K562 (cell line): ENCODE measurements at regions not wholly inside any gene's neighbourhood (a gene's known extent, or its start where the extent isn't known, plus 50 kb on each side); places are given as distances from the start of the nearest gene placed in this dataset.

ENCODE experiments used
- ATAC-seq: fragments of 200-7000 bp; cut with Tn5 transposase; 3 replicates; pipeline ENCODE4 v1.9.1; 2020; ENCODE audit warnings: moderate library complexity
- BruUV-seq: library from RNA; stranded (reverse); fragments of 400-500 nt; replicated peaks from 2 replicates; lab custom pipeline; 2021; lab: Mats Ljungman, UMichigan
- CTCF ChIA-PET: fragments of 300-600 bp; formaldehyde crosslinking; extraction: SDS; loops from one replicate; lab custom pipeline; 2021; ENCODE audit warnings: low intra/inter-chr PET ratio; lab: Yijun Ruan, JAX
- POLR2A ChIA-PET: fragments of 300-600, 350-650 bp; sonication (Branson Sonifier 250); formaldehyde crosslinking; extraction: SDS; loops from one replicate; lab custom pipeline; 2021; ENCODE audit warnings: antibody characterized with exemption, inconsistent platforms; lab: Yijun Ruan, JAX
- DNase-seq, 4 experiments: peaks; one replicate each; pipeline versions ENCODE4 v3.0.0 to v3.0.0-alpha.2; 2011 to 2018; ENCODE audit warnings: low spot score in 3 of 4, mixed read lengths in 3 of 4; ENCODE audit errors: extremely low read depth in 1 of 4
- FAIRE-seq: peaks from 2 replicates; lab custom pipeline; 2011; peaks lifted over from hg19 to GRCh38; lab: Jason Lieb, UNC
- H2AFZ ChIP-seq: 2 replicates; pipeline ENCODE4 v1.6.0; 2011; ENCODE audit warnings: low read depth, low read length, control low read depth, inconsistent platforms
- H3K27ac ChIP-seq: fragments of 200-600 bp; 3 replicates; pipeline ENCODE4 v1.8.0; 2011; ENCODE audit warnings: low read depth, mild to moderate bottlenecking, control low read depth, inconsistent platforms, low read length, moderate library complexity, mixed read lengths; ENCODE audit errors: extremely low read depth
- H3K27me3 ChIP-seq, 2 experiments: fragments of 300-600 bp in 1 of 2; 2 replicates in 1 of 2; 3 replicates in 1 of 2; pipeline versions ENCODE4 v1.6.0 to v1.8.0; 2011; ENCODE audit warnings: inconsistent platforms in 2 of 2, low read length in 2 of 2, mild to moderate bottlenecking in 1 of 2, mixed read lengths in 1 of 2, moderate library complexity in 1 of 2; ENCODE audit not compliant: control insufficient read depth in 2 of 2, insufficient read depth in 2 of 2
- H3K36me3 ChIP-seq: fragments of 300-600 bp; 3 replicates; pipeline ENCODE4 v1.8.0; 2011; ENCODE audit warnings: mild to moderate bottlenecking, low read length, inconsistent platforms; ENCODE audit not compliant: control insufficient read depth, insufficient read depth
- H3K4me1 ChIP-seq, 2 experiments: fragments of 200-600 bp in 1 of 2; replicated peaks in 1 of 2; 2 replicates in 1 of 2; 3 replicates in 1 of 2; pipeline versions ENCODE4 v1.5.1 to v1.8.0; 2011; ENCODE audit warnings: inconsistent platforms in 2 of 2, low read length in 2 of 2, mild to moderate bottlenecking in 1 of 2, mixed read lengths in 1 of 2, moderate library complexity in 1 of 2; ENCODE audit not compliant: control insufficient read depth in 2 of 2, insufficient read depth in 2 of 2
- H3K4me2 ChIP-seq: 2 replicates; pipeline ENCODE4 v1.6.1; 2011; ENCODE audit warnings: low read length, control low read depth, inconsistent platforms, mixed read lengths; ENCODE audit not compliant: insufficient read depth
- H3K4me3 ChIP-seq: fragments of 200-600 bp; sonication (generic), shearing (Covaris generic); 2 replicates; pipeline ENCODE4 v1.5.1; 2016; ENCODE audit warnings: control low read depth, inconsistent platforms
- H3K79me2 ChIP-seq: fragments of 200-600 bp; 3 replicates; pipeline ENCODE4 v1.8.0; 2011; ENCODE audit warnings: low read length, inconsistent platforms; ENCODE audit not compliant: control insufficient read depth, insufficient read depth
- H3K9ac ChIP-seq, 2 experiments: 2 replicates each; pipeline versions ENCODE4 v1.6.0 to v1.6.1; 2011; ENCODE audit warnings: low read depth in 2 of 2, low read length in 2 of 2, control low read depth in 1 of 2, inconsistent platforms in 1 of 2, mild to moderate bottlenecking in 1 of 2, mixed read lengths in 1 of 2; ENCODE audit not compliant: insufficient read depth in 1 of 2
- H3K9me1 ChIP-seq: one replicate; pipeline ENCODE4 v1.6.0; 2011; ENCODE audit warnings: inconsistent platforms, mild to moderate bottlenecking, low read length, moderate library complexity; ENCODE audit not compliant: control insufficient read depth, insufficient read depth
- H3K9me3 ChIP-seq: replicated peaks from 2 replicates; pipeline ENCODE4 v1.5.1; 2011; ENCODE audit warnings: low read depth, low read length, inconsistent platforms; ENCODE audit not compliant: control insufficient read depth, insufficient read depth
- H4K20me1 ChIP-seq: replicated peaks from 2 replicates; pipeline ENCODE4 v1.6.1; 2011; ENCODE audit warnings: low read length, inconsistent platforms, mixed read lengths; ENCODE audit not compliant: control insufficient read depth, insufficient read depth
- ATF1 ChIP-seq, 2 experiments: fragments of 450-650 bp in 1 of 2; IDR thresholded peaks; 2 replicates each; pipeline ENCODE4 v1.6.1; 2016; ENCODE audit warnings: missing compliant biosample characterization in 1 of 2, missing genetic modification characterization in 1 of 2
- CCAR2 ChIP-seq: fragments of 200-400 bp; formaldehyde crosslinking; IDR thresholded peaks from 2 replicates; pipeline ENCODE4 v1.6.1; 2017; ENCODE audit warnings: mild to moderate bottlenecking, low read depth, low read length
- DLX4 ChIP-seq: fragments of 250-450 bp; sonication (Bioruptor Pico); IDR thresholded peaks from 2 replicates; pipeline ENCODE4 v1.6.1; 2021; ENCODE audit warnings: mild to moderate bottlenecking
- ERF ChIP-seq: fragments of 450-650 bp; formaldehyde crosslinking; IDR thresholded peaks from 2 replicates; pipeline ENCODE4 v1.4.0; 2020; ENCODE audit warnings: mild to moderate bottlenecking, mixed read lengths
- HNRNPK ChIP-seq: fragments of 200-400 bp; formaldehyde crosslinking; IDR thresholded peaks from one replicate; pipeline ENCODE4 v1.6.1; 2018; ENCODE audit warnings: mild to moderate bottlenecking, low read depth, low read length; ENCODE audit not compliant: poor library complexity, severe bottlenecking
- MXI1 ChIP-seq: IDR thresholded peaks from 2 replicates; pipeline ENCODE4 v1.6.1; 2011; ENCODE audit warnings: low read depth, mild to moderate bottlenecking, improper control_type of control experiment, low read length
- NR1H2 ChIP-seq: sonication (generic); formaldehyde crosslinking; IDR thresholded peaks from 2 replicates; pipeline ENCODE4 v1.4.0; 2020; ENCODE audit warnings: mild to moderate bottlenecking, missing genetic modification reagents
- PML ChIP-seq: IDR thresholded peaks from 2 replicates; pipeline ENCODE4 v1.6.1; 2012; ENCODE audit warnings: low read length, inconsistent platforms
- SMARCC2 ChIP-seq: fragments of 450-650 bp; IDR thresholded peaks from 2 replicates; pipeline ENCODE4 v1.6.1; 2017; ENCODE audit warnings: antibody characterized with exemption, moderate library complexity, mild to moderate bottlenecking, low read depth
- SPI1 ChIP-seq: IDR thresholded peaks from 2 replicates; pipeline ENCODE4 v1.6.1; 2011; ENCODE audit warnings: low read depth, low read length, control low read depth, borderline replicate concordance
- TAF7 ChIP-seq: fragments of 450-650 bp; IDR thresholded peaks from 2 replicates; pipeline ENCODE4 v1.6.1; 2016; ENCODE audit warnings: missing genetic modification characterization, missing compliant biosample characterization
- ZNF224 ChIP-seq: sonication (generic); formaldehyde crosslinking; IDR thresholded peaks from 2 replicates; pipeline ENCODE4 v1.8.0; 2022; ENCODE audit warnings: mild to moderate bottlenecking, missing genetic modification reagents
- ZNF586 ChIP-seq: fragments of 450-650 bp; formaldehyde crosslinking; conservative IDR thresholded peaks from 2 replicates; pipeline ENCODE4 v1.4.0; 2020; ENCODE audit warnings: mild to moderate bottlenecking, moderate library complexity
- in situ Hi-C: fragments of 300-500 bp; cut with MboI; formaldehyde crosslinking; loops from 4 replicates; pipeline ENCODE4 v1.15.0; 2018; ENCODE audit warnings: inconsistent platforms, mixed read lengths
- intact Hi-C: fragments of 100-400 bp; cut with micrococcal nuclease; formaldehyde crosslinking; loops from 2 replicates; pipeline ENCODE4 v1.14.2; 2022
- TF ChIP-seq, protein P1 (sequence below): sonication (generic); formaldehyde crosslinking; IDR thresholded peaks from 2 replicates; pipeline ENCODE4 v1.4.0; 2020; ENCODE audit warnings: mild to moderate bottlenecking, missing genetic modification reagents
- TF ChIP-seq, protein P2 (sequence below): fragments of 250-450 bp; sonication (Bioruptor Pico); IDR thresholded peaks from 2 replicates; pipeline ENCODE4 v1.4.0; 2020; ENCODE audit warnings: mild to moderate bottlenecking, moderate library complexity
- TF ChIP-seq, protein P3 (sequence below): fragments of 450-650 bp; formaldehyde crosslinking; IDR thresholded peaks from 2 replicates; pipeline ENCODE4 v1.4.0; 2020; ENCODE audit warnings: mild to moderate bottlenecking

DNA sequence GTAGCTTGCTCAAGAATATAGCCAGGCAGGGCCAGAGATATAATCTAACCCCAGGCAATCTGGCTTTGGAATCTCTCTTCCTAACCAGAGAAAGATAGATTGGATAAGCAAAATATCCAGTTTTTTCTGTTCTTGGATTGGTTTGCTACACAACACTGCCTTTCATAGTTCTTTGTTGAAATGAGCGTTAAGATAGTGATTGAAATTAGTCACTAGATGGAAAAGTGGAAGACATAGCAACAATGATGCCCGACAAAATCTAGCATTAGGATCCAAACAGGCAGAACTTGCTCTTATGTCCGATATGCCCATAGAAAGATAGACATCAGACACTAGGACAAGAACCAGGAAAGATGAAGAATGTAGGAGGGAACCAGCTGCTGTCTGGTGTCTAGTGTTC, 77.3 kb upstream of the COL8A1 start (continued):
- TF ChIP-seq HNRNPK = no peak
- no peak for TF ChIP-seq CCAR2

GRCh38 chr3:99559196-99559595, 79.2 kb upstream of the COL8A1 start:
- no TSS peak for BruUV-seq
- no peaks in the 10 kb centered on the region for H4K20me1 ChIP-seq

More at GRCh38 chr3:99559196-99559595, 79.2 kb upstream of the COL8A1 start:
- in situ Hi-C loops (no loop called here), intact Hi-C loops (no loop called here)
- H3K4me3 ChIP-seq = no peak overlapping the region
- no peak overlapping the region for H3K9ac ChIP-seq
- CTCF ChIA-PET = no interaction called here
- FAIRE-seq (no peak), ATAC-seq (no peak), DNase-seq (no peak)
- H3K9me1 ChIP-seq = no peaks in the 10 kb centered on the region
- H2AFZ ChIP-seq = no peak overlapping the region
- no peaks in the 10 kb centered on the region for H3K36me3 ChIP-seq
- no peak overlapping the region for H3K27ac ChIP-seq
- POLR2A ChIA-PET = no interaction called here
- no peaks in the 10 kb centered on the region for H3K9me3 ChIP-seq
- no peaks in the 10 kb centered on the region for H3K79me2 ChIP-seq
- no peak overlapping the region for H3K4me2 ChIP-seq
- no peaks in the 10 kb centered on the region for H3K4me1 ChIP-seq
- no peak for TF ChIP-seq DLX4 (CRISPR knock-in tag)
- TF ChIP-seq ERF = no peak
- TF ChIP-seq, protein P1, sequence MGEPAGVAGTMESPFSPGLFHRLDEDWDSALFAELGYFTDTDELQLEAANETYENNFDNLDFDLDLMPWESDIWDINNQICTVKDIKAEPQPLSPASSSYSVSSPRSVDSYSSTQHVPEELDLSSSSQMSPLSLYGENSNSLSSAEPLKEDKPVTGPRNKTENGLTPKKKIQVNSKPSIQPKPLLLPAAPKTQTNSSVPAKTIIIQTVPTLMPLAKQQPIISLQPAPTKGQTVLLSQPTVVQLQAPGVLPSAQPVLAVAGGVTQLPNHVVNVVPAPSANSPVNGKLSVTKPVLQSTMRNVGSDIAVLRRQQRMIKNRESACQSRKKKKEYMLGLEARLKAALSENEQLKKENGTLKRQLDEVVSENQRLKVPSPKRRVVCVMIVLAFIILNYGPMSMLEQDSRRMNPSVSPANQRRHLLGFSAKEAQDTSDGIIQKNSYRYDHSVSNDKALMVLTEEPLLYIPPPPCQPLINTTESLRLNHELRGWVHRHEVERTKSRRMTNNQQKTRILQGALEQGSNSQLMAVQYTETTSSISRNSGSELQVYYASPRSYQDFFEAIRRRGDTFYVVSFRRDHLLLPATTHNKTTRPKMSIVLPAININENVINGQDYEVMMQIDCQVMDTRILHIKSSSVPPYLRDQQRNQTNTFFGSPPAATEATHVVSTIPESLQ = no peak
- TF ChIP-seq, protein P2, sequence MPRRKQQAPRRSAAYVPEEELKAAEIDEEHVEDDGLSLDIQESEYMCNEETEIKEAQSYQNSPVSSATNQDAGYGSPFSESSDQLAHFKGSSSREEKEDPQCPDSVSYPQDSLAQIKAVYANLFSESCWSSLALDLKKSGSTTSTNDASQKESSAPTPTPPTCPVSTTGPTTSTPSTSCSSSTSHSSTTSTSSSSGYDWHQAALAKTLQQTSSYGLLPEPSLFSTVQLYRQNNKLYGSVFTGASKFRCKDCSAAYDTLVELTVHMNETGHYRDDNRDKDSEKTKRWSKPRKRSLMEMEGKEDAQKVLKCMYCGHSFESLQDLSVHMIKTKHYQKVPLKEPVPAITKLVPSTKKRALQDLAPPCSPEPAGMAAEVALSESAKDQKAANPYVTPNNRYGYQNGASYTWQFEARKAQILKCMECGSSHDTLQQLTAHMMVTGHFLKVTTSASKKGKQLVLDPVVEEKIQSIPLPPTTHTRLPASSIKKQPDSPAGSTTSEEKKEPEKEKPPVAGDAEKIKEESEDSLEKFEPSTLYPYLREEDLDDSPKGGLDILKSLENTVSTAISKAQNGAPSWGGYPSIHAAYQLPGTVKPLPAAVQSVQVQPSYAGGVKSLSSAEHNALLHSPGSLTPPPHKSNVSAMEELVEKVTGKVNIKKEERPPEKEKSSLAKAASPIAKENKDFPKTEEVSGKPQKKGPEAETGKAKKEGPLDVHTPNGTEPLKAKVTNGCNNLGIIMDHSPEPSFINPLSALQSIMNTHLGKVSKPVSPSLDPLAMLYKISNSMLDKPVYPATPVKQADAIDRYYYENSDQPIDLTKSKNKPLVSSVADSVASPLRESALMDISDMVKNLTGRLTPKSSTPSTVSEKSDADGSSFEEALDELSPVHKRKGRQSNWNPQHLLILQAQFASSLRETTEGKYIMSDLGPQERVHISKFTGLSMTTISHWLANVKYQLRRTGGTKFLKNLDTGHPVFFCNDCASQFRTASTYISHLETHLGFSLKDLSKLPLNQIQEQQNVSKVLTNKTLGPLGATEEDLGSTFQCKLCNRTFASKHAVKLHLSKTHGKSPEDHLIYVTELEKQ (CRISPR knock-in tag) = no peak
- no peak for TF ChIP-seq ZNF224
- TF ChIP-seq SPI1 = no peak
- TF ChIP-seq, protein P3, sequence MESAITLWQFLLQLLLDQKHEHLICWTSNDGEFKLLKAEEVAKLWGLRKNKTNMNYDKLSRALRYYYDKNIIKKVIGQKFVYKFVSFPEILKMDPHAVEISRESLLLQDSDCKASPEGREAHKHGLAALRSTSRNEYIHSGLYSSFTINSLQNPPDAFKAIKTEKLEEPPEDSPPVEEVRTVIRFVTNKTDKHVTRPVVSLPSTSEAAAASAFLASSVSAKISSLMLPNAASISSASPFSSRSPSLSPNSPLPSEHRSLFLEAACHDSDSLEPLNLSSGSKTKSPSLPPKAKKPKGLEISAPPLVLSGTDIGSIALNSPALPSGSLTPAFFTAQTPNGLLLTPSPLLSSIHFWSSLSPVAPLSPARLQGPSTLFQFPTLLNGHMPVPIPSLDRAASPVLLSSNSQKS (CRISPR knock-in tag) = no peak
- TF ChIP-seq ZNF586 = no peak
- TF ChIP-seq ATF1 (CRISPR knock-in tag; IDR thresholded peaks at IDR 0.05) = no peak
- TF ChIP-seq ATF1 (tag; IDR thresholded peaks at IDR 0.05) = no peak
- TF ChIP-seq PML = no peak
- TF ChIP-seq SMARCC2 = no peak
- no peak for TF ChIP-seq NR1H2 (CRISPR knock-in tag)
- no peak for TF ChIP-seq MXI1
- TF ChIP-seq TAF7 (tag) = no peak
- H3K27me3 ChIP-seq = no peaks in the 10 kb centered on the region
